RWPE2 (cell line): ENCODE measurements at regions not wholly inside any gene's neighbourhood (a gene's known extent, or its start where the extent isn't known, plus 50 kb on each side); places are given as distances from the start of the nearest gene placed in this dataset.

Source experiments
- ATAC-seq: fragments of 200-7000 bp; cut with Tn5 transposase; 3 replicates; pipeline ENCODE4 v1.9.1; 2021; ENCODE audit warnings: low read depth
- DNase-seq: peaks from one replicate; pipeline ENCODE4 v3.0.0-alpha.2; 2020; ENCODE audit warnings: low spot score
- H3K27ac ChIP-seq: fragments of 450-650 bp; 2 replicates; pipeline ENCODE4 v1.5.1; 2017; ENCODE audit warnings: mild to moderate bottlenecking; ENCODE audit not compliant: poor library complexity, severe bottlenecking
- H3K27me3 ChIP-seq: fragments of 250-450 bp; sonication (Bioruptor Pico); 2 replicates; pipeline ENCODE4 v1.5.1; 2021; ENCODE audit warnings: mild to moderate bottlenecking, moderate library complexity; ENCODE audit not compliant: insufficient read depth, poor library complexity, severe bottlenecking
- H3K36me3 ChIP-seq: fragments of 250-450 bp; sonication (Bioruptor Pico); 2 replicates; pipeline ENCODE4 v1.5.1; 2020; ENCODE audit warnings: low read depth, mild to moderate bottlenecking, moderate library complexity
- H3K4me1 ChIP-seq: fragments of 250-450 bp; sonication (Bioruptor Pico); 2 replicates; pipeline ENCODE4 v1.5.1; 2021; ENCODE audit warnings: mild to moderate bottlenecking, moderate library complexity; ENCODE audit not compliant: insufficient read depth, poor library complexity, severe bottlenecking
- H3K4me3 ChIP-seq: fragments of 250-450 bp; sonication (Bioruptor Pico); 2 replicates; pipeline ENCODE4 v1.5.1; 2021; ENCODE audit warnings: mild to moderate bottlenecking, moderate library complexity; ENCODE audit not compliant: severe bottlenecking
- H3K9me3 ChIP-seq: fragments of 250-450 bp; sonication (Bioruptor Pico); 2 replicates; pipeline ENCODE4 v1.5.1; 2021; ENCODE audit warnings: mild to moderate bottlenecking, moderate library complexity; ENCODE audit not compliant: severe bottlenecking
- TF ChIP-seq, protein P1 (sequence below): fragments of 450-650 bp; IDR thresholded peaks from one replicate; pipeline ENCODE4 v1.5.1; 2017; ENCODE audit warnings: mild to moderate bottlenecking, moderate library complexity; ENCODE audit not compliant: poor library complexity, severe bottlenecking

DNA sequence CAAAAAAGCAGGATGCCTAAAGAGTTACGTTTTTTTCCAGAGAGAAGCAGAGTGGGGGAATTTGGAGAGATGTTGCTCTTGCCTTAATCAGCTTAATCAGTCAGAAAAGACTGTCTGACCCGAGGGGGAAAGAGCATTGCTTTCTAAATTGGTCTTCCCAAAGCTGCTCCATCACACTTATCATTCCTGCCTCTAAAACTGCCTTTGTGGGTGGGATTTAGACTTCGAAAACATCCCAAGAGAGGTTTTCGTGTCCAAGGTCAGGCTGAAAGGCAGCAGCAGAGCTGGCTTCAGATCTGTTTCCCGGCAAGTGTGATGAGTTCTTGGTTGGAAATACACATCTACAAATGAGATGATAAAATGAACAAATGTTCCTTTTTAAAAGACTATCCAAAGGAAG, 155.2 kb downstream of the SH2D1A start:
- H3K4me1 ChIP-seq: no peaks in the 10 kb centered on the region
- H3K9me3 ChIP-seq: no peaks in the 10 kb centered on the region
- no peaks in the 10 kb centered on the region for H3K36me3 ChIP-seq
- no peaks in the 10 kb centered on the region for H3K27me3 ChIP-seq
- ATAC-seq (no peak), DNase-seq (no peak)
- H3K4me3 ChIP-seq: no peak overlapping the region
- H3K27ac ChIP-seq: no peak overlapping the region
- TF ChIP-seq, protein P1, sequence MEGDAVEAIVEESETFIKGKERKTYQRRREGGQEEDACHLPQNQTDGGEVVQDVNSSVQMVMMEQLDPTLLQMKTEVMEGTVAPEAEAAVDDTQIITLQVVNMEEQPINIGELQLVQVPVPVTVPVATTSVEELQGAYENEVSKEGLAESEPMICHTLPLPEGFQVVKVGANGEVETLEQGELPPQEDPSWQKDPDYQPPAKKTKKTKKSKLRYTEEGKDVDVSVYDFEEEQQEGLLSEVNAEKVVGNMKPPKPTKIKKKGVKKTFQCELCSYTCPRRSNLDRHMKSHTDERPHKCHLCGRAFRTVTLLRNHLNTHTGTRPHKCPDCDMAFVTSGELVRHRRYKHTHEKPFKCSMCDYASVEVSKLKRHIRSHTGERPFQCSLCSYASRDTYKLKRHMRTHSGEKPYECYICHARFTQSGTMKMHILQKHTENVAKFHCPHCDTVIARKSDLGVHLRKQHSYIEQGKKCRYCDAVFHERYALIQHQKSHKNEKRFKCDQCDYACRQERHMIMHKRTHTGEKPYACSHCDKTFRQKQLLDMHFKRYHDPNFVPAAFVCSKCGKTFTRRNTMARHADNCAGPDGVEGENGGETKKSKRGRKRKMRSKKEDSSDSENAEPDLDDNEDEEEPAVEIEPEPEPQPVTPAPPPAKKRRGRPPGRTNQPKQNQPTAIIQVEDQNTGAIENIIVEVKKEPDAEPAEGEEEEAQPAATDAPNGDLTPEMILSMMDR: no peak

DNA sequence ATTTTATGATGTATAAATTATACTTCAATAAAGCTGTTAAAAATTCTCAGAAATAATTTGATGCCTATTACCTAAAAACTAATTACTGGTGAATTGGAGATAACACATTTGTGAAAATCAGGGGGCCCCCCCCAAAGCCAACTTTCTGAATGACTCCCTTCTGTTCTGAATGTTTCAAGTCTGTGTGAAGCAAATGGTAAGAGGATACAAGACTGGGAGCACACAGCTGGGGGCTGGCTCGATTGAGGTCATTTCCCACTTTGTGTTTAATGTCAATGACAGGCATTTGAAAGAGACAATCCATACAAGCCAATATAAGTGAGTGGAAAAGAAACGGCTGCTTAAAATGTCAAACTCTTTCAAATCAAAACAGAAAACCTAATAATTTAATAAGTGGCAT, 155.8 kb downstream of the SH2D1A start:
- TF ChIP-seq, protein P1: no peak
- ATAC-seq: no peak
- Histone ChIP-seq H3K4me3 (no peak overlapping the region), H3K27ac (no peak overlapping the region), H3K27me3 (no peaks in the 10 kb centered on the region), H3K36me3 (no peaks in the 10 kb centered on the region), H3K9me3 (no peaks in the 10 kb centered on the region), H3K4me1 (peaks cover 4% of the 10 kb centered on the region)
- no peak for DNase-seq

DNA sequence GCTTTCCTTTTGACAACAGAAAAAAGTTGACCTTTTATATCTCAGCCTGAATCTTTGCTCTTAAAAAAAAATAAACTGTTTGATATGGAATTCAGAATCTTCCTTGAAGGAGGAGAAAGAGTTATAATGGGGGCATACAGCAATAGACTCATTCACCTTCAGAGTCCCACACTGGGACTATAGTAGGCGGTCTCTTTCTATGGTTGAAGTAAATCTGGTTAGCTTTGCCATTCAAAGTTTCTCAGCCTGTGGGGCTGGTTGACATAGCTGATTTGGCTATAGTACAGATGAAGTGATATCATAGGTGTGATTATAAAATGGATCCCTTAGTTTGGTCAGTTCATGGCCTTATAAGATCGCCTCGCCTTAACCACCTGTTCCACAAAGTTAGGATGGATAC, 156.2 kb downstream of the SH2D1A start:
- no peak for DNase-seq
- Histone ChIP-seq H3K27ac (no peak overlapping the region), H3K4me1 (peaks cover 8% of the 10 kb centered on the region), H3K36me3 (no peaks in the 10 kb centered on the region), H3K27me3 (no peaks in the 10 kb centered on the region), H3K4me3 (no peak overlapping the region), H3K9me3 (no peaks in the 10 kb centered on the region)
- TF ChIP-seq, protein P1: no peak
- no peak for ATAC-seq

DNA sequence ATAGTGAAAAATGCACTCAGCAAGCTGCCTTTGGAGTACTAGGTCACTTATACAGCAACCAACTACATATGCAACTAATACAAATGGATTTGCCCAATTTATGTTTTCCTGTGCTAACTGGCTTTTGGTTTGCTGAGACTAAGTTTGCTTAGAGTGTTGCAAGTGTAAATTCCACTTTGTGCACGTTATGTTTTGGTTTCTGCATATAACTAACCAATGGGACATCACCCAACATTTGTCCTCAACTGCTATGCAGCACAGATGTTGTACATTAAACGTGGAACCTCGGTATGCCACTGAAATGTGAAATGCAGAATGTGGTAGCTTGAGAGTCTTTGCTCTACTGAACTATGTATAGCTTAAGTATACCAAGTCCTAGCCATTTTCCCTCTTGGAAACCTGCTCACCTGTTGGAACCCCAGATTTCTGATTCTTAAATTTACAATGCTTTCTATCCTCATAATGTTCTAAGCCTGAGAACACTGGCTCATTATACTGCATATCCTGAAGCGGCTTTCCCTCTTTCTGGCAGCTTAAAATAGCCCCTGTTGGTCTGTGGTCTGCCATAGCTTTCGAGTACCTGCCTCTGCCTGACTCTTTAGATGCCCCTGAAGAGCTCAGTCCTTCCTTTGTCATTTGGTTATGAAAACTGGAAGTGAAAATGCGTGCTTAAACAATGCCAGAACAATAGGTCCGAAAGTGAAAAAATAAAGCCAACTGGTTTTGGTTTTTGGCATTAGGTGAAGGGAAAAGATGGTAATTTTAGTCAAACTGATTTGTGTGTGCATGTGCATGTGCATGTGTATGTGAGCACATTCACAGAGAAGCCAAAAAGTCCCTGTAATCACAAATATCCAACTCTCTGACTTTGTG, 158.0 kb downstream of the SH2D1A start:
- no peaks in the 10 kb centered on the region for H3K27me3 ChIP-seq
- H3K9me3 ChIP-seq: no peaks in the 10 kb centered on the region
- no peak overlapping the region for H3K27ac ChIP-seq
- no peak overlapping the region for H3K4me3 ChIP-seq
- H3K4me1 ChIP-seq: peaks cover 18% of the 10 kb centered on the region
- DNase-seq: no peak
- TF ChIP-seq, protein P1: no peak
- no peak for ATAC-seq
- no peaks in the 10 kb centered on the region for H3K36me3 ChIP-seq

DNA sequence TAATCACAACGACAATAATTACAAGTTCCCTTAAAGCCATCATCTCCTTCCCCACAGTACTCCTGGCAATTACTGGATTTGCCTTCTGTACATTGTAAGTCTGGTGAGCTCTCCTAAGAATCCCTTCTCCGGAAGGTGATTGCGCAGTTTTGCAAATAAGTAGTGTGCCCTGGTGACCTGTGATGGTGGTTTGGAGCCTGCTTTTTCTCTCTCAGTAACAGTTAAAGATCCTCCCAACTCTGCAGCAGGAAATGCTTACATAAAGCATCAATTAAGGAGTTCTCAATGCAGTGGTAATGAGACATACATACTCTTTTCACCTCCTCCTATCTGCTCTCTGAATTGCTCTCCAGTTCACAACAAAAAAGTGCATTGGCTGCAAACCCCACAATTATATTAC, 159.7 kb downstream of the SH2D1A start:
- H3K27ac ChIP-seq: no peak overlapping the region
- H3K9me3 ChIP-seq: no peaks in the 10 kb centered on the region
- TF ChIP-seq, protein P1: no peak
- no peaks in the 10 kb centered on the region for H3K27me3 ChIP-seq
- H3K36me3 ChIP-seq: no peaks in the 10 kb centered on the region
- ATAC-seq (no peak), DNase-seq (no peak)
- no peak overlapping the region for H3K4me3 ChIP-seq
- H3K4me1 ChIP-seq: peaks cover 18% of the 10 kb centered on the region
